Fibroblast of mammary gland (primary cell): ENCODE measurements at regions not wholly inside any gene's neighbourhood (a gene's known extent, or its start where the extent isn't known, plus 50 kb on each side); places are given as distances from the start of the nearest gene placed in this dataset.
A peak's percentile ranks its signal among the peaks of the same experiment; 100 is the strongest.

ENCODE experiments used
- DNase-seq: peaks from one replicate; pipeline ENCODE4 v3.0.0-alpha.2; 2010; ENCODE audit warnings: low read depth
- H3K4me3 ChIP-seq: 2 replicates; pipeline ENCODE4 v1.5.1; 2011; ENCODE audit warnings: low read depth, mild to moderate bottlenecking, low read length, moderate library complexity; ENCODE audit not compliant: control insufficient read depth
- CTCF ChIP-seq: conservative IDR thresholded peaks from 2 replicates; pipeline ENCODE4 v1.5.1; 2011; ENCODE audit warnings: low read depth, low read length, inconsistent platforms; ENCODE audit not compliant: control insufficient read depth, insufficient read depth

GRCh38 chr2:81672516-81672915, 1368.0 kb upstream of the LRRTM1 start:
- no peak for DNase-seq
- no peak for TF ChIP-seq CTCF
- H3K4me3 ChIP-seq = no peak overlapping the region

- TF ChIP-seq CTCF = no peak
- no peak for DNase-seq
- H3K4me3 ChIP-seq = no peak overlapping the region
Measured at GRCh38 chr2:81670885-81671284, 1366.3 kb upstream of the LRRTM1 start.

- no peak for TF ChIP-seq CTCF
- no peak overlapping the region for H3K4me3 ChIP-seq
- DNase-seq = no peak
Measured at GRCh38 chr2:81661081-81661480, 1356.5 kb upstream of the LRRTM1 start.

- no peak overlapping the region for H3K4me3 ChIP-seq
- peak; percentile 4 for DNase-seq
- TF ChIP-seq CTCF = no peak
Measured at GRCh38 chr2:81658227-81658626, 1353.7 kb upstream of the LRRTM1 start.

- no peak for DNase-seq
- no peak for TF ChIP-seq CTCF
- H3K4me3 ChIP-seq = no peak overlapping the region
Measured at GRCh38 chr2:81650048-81650971, 1345.8 kb upstream of the LRRTM1 start.

GRCh38 chr2:81648806-81649205, 1344.3 kb upstream of the LRRTM1 start:
- H3K4me3 ChIP-seq = no peak overlapping the region
- no peak for TF ChIP-seq CTCF
- DNase-seq = no peak
